PC-9 (cell line): ENCODE measurements at regions not wholly inside any gene's neighbourhood (a gene's known extent, or its start where the extent isn't known, plus 50 kb on each side); places are given as distances from the start of the nearest gene placed in this dataset.

Experiments used
- EZH2 ChIP-seq: fragments of 200-600 bp; sonication (generic); IDR thresholded peaks from 2 replicates; pipeline ENCODE4 v1.8.0; 2017; ENCODE audit warnings: antibody characterized with exemption, low read depth
- TF ChIP-seq, protein P1 (sequence below): fragments of 200-600 bp; sonication (generic); conservative IDR thresholded peaks from 2 replicates; pipeline ENCODE4 v1.6.1; 2017; ENCODE audit warnings: mixed run types, antibody characterized with exemption, mild to moderate bottlenecking, moderate library complexity

DNA sequence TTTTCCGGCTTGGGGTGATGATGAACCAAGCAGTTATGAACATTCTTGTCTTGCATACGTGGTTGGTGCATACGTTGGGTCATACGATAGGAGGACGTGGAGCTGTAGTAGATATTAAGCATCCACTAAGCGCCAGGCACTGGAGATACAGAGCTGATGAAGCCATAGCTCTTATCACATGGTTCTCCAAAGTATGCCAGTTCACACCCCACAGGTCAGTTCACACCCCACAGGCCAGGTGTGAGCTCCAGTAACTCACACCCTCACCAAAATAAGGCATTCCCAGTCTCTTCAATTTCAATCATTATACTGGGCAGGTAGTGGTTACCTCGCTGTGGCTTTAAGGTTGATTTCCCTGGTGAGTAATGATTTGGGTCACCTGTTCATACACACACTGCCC lies 335.5 kb downstream of the FOXL1 start:
- TF ChIP-seq, protein P1, sequence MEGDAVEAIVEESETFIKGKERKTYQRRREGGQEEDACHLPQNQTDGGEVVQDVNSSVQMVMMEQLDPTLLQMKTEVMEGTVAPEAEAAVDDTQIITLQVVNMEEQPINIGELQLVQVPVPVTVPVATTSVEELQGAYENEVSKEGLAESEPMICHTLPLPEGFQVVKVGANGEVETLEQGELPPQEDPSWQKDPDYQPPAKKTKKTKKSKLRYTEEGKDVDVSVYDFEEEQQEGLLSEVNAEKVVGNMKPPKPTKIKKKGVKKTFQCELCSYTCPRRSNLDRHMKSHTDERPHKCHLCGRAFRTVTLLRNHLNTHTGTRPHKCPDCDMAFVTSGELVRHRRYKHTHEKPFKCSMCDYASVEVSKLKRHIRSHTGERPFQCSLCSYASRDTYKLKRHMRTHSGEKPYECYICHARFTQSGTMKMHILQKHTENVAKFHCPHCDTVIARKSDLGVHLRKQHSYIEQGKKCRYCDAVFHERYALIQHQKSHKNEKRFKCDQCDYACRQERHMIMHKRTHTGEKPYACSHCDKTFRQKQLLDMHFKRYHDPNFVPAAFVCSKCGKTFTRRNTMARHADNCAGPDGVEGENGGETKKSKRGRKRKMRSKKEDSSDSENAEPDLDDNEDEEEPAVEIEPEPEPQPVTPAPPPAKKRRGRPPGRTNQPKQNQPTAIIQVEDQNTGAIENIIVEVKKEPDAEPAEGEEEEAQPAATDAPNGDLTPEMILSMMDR, result no peak
- no peak for TF ChIP-seq EZH2
